GOT3 (cell line): ENCODE measurements at regions not wholly inside any gene's neighbourhood (a gene's known extent, or its start where the extent isn't known, plus 50 kb on each side); places are given as distances from the start of the nearest gene placed in this dataset.
"Not testable (repeated sequence)": the region's sequence is repeated elsewhere in the genome, so short reads cannot be mapped to it uniquely, and the experiment has no call there.

ENCODE experiments used
- DNase-seq: peaks from one replicate; lab custom pipeline; 2025; ENCODE audit warnings: mixed read lengths; lab: John Stamatoyannopoulos, UW

DNA sequence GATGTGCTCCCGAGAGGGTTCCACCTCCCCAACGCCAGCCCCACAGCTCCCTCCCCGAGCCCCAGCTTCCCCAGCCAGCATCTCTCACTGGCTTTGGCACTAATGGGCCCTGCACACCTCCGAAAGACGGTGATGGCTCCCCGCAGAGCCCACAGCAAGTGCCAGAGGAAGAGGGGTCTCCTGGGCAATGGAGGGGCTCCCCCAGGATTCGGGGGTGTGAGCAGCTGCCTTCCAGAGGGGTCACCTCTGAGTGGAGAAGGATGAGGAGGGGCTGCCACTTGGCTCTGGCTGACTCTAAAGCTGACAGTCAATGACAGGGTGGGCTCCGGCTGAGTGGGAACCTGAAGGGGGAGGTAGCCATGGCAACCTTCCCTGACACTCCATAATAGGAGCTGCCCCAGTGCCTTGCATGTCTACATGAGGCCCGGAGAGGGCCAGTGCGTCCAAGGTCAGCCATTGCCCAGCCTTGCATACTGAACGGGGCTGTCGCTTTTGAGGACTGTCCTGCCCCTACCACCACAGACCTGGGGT lies 98.6 kb upstream of the SYT13 start:
- no peak for DNase-seq

DNA sequence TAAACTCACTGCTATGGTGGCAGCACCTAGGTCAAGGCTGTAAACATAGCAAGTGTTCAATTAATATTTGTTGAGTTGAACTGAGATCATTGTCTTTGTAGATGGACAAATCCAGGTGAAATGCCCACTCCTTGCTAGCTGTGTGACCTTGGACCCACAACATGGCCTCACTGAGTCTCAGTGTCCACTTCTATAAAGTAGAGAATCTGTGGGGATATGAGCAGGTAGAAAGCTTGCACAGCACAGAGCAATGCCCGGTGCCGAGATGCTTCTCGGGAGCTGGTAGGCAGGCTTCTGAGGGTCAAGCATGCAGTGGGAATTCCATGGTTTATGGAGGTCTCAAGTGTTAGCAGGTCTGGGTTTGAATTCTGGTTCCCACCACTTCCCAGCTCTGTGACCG lies 97.9 kb upstream of the SYT13 start:
- DNase-seq, result no peak

DNA sequence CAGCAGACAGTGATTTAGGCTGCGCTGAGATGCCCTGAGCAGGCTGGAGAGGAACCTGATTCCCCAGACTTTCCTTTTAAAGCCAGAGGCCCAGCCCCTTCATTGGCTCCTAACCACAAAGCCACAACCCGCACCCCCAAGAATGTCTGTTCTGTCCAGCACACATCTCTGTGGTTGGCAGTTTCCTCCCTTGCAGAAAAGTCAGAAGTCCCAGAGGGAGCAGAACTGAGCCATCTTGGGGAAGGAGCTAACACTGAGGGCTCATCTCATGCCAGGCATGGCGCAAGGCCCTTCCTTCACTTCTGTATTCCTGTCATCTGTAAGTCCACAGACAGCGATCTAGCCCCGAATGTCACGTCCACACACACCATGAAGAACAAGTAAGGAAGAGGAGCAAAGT lies 97.1 kb upstream of the SYT13 start:
- peak; percentile 49 for DNase-seq

DNA sequence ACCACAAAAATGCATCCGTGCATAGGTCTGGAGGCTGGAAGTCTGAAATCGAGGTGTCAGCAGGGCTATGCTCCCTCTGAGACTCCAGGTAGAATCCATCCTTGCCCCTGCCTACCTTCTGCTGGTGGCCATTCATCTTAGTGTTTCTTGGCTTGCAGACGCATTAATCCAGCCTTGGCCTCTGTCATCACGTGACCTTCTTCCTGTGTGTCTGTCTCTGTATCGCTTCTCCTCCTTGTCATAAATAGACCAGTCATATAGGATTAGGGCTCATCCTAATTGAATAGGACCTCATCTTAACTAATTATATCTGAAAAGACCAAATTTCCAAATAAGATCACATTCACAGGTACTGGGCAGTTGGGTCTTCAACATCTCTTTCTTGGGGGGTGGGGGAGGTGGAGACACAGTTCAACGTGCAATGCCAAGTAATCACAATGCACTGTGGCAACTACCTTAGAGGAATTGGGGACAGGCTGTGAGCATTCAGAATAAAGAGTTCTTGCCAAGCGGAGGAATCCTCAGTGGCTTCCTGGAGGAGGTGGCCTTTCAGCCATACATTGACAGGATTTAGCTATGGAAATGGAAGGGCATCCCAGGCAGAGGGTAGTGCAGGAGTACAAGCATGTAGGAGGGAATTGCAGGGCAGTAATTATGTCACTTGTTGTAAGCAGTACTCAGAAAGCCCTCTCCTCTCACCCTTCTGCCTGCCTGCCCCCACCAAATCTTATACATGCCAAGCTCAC lies 96.2 kb upstream of the SYT13 start:
- DNase-seq, result no peak

DNA sequence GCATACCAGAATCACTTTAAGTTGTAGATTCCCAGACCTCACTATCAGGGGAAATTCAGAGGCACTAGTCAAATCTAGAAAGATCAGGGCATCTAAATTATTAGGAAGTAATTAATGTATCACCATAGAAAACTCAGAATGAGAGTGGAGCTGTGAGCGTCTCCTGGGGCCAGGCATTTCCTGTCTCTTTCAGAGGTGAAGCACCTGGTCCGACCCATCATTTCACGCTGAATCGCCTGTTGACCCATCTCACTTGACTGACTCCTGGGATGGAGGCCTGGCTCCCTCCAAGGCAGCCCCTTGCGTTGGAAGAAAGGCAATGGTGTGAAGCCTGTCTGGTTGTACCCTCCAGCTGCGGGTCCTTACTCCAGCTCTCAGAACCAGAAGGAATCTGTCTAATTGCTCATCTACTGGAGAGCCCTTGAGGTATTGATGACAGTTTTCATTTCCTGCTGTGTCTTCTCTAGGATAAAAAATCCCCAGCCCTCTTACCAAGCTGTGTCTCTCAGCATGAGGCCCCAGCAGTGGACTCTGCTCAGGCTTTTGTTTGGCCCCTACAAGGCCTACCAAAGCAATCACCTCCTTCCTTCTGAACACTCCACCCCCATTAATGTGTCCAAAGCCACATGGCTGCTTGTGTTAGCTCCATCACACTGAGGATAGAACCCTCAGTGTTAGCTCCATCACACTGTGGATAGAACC lies 93.2 kb upstream of the SYT13 start:
- no peak for DNase-seq

DNA sequence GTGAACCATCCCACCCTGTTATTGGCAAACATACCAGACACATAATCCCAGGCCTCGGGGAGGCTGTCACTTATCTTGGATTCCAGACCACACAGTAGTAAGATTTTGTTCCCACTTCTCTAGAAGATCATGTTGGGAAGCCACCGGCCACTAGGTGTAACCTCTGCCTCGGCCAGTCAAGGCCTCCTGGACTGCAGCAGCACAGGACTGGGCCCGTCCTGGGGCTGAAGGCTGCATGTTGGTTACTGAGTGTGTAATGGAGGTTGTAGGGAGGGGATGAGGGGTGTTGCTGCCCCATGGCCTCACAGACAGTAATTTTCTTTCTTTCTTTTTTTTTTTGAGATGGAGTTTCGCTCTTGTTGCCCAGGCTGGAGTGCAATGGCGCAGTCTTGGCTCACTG lies 92.4 kb upstream of the SYT13 start:
- DNase-seq, result no peak

DNA sequence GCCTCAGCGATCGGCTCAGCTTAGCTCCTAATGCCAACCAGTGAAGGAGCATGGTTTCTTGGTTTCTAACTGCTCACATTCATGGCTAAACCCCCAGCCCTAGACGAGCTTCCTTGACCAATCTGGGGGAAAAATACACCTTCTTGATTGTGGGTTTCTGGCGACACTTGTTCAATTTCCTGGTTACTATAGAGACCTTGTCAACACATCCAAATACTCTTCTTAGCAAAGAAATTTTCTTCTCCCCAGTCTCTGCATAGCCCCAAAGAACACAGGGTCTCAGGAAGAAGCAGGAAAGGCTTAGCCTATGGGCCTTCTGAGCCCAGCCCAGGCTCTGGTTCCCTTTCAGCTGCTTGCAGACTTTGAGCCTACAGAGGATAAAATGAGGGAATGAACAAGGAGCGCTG lies 88.5 kb upstream of the SYT13 start:
- DNase-seq, result no peak

DNA sequence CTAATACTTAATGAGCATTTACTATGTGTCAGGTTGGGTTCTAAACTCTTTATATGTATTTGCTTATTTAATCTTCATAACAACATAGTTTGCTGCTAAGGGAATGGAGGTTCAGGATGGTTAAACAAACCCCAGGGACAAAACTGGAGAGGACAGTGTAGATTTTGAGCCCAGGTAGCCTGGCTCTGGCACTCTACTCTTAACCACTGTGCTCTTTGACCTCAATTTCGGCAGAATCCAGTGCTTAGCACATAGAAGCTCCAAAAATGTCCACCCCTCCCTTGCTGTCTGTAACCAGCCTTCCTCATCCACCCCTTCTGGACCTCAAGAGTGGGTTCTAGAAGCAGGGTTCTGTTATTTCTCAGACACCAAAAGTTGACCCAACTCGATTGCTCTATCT lies 88.0 kb upstream of the SYT13 start:
- no peak for DNase-seq

DNA sequence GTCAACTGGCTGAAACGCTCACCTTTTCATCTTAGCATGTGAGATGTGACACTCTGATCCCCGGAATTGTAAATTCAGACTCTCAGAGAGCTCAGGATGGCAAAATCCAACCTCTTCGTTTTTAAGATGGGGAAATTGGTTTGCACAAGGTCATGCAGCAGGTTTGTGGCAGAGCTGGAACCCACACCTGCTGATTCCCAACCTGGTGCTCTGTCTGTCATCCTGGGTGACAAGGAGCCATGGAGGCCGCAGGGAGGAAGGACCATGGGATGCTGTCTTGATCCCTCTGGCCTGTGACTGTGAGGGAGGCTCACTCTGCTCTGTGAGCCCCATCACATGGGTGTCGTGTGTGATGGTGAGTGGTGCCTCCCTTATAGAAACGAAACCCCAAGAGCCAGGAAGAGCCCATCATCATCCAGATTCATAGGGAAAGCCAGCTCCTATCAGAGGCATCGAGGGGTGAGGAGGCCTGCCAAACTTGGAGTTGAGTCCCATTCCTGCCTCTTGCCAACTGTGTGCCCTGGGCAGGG lies 87.4 kb upstream of the SYT13 start:
- no peak for DNase-seq

DNA sequence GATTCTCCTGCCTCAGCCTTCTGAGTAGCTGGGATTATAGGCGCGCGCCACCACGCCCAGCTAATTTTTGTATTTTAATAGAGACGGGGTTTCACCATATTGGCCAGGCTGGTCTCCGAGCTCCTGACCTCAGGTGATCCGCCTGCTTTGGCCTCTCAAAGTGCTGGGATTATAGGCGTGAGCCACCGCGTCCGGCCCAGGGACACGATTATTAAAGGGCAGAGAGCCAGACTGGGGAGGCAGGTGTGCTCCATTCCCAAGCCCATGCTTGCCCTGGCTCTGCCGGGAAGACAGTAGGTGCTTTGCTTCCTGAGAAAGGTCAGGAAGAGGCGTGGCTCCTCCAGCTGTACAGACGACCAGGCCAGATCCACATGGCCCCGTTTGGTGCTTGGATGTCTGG lies 86.3 kb upstream of the SYT13 start:
- DNase-seq, result not testable (repeated sequence)

DNA sequence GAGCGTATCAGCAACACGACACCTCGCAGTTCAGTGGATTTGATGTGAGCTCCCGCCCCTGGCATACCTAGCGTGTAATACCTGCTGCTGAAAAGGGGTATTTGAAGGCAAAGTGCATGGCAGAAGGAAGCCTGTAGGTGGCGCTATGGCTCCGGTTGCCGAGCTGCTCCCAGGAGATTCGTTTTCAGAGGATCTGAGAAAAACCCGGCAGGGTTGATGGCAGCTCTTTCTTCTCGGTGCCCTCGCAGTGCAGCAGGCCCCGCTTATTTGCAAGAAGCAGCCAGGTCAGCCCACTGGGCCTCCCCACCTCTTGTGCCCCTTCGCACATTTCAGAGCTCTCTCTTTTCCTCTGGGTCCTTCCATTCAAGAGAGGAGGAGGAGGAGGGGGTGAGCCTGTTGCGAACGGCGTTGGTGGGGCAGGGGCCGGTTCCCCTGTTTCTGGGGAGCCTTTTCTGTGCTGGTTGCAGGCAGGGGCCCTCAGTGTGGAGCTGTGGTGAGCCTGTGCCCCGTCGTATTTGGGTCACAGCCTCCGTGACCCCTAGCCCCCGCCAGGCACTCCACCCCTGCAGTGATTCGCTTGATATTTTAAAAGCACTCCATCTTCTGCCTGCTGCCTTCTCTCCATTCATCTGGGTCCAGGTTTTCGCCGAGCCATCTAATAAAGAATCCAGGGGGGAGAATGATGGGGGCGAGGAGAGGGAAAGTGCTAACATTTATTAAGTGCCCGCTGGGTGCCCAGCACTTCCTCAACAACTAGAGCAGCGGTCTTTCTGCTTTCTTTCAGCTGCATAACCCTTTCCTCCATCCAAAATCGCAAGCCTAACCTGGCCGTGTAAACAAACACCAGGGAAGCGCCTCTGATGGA lies 85.3 kb upstream of the SYT13 start:
- peak; percentile 14 for DNase-seq

DNA sequence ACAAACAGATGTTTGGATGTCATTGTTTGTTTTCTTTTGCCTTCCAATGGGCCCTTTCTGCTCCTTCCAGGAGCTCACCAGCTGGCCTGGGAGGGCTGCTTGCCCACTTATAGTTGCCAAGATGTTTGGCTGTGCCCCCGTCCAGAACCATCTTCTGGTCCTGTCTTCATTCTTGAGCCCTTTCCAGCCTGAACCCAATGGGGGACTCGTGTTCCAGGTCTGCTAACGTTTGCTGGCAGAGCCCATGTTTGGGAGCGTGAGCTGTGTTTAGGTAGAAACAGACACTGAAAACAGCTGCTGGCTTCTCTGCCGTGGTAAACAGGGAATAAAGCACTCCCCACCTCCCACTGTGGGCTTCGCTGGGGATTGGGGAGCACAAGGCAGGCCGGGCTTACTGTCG lies 83.2 kb upstream of the SYT13 start:
- DNase-seq, result no peak

DNA sequence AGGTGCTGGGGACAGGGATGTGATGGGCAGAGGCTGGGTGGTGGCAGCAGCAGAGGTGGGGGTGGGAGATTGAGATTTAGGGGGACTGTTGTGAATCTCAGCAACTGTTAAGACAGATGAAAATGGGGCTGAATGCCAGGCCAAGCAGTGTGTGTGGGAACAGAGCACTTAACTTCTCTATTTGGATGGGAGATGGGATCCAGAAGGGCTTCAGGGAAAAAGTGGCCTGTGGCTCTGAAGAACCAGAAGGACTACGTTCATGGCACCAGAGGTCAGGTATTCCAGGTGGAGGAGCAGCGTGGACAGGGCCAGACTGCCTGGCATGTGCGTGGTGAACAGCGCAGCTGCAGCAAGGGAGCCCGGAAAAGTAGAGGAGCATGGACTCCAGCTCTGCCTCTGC lies 82.6 kb upstream of the SYT13 start:
- no peak for DNase-seq

DNA sequence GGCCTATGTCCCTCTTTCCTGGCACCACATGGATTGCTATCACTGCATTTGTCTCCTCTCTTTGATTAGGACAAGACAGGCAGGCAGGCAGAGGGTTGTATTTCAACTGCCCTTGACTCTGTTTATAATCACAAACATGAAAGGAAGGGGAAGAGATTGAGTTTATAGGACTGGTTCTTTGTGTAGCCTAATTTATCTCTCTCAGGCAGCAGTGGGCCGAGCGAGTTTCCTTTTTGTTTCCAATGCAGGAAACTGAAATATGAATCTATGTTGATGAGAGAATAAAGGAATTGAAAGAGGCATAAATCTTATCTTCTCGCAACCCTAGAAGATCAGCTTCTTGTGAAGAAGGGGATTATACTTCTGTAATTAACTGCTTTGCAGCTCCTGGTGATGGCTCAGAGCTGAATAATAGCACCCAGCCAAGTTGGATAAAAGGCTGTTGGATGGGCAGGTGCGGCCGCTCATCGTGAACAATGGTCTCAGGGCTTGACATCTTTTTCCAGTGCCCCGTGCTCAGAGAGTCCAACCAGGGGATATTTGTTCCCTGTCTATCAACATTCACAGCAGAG lies 80.6 kb upstream of the SYT13 start:
- DNase-seq, result no peak

DNA sequence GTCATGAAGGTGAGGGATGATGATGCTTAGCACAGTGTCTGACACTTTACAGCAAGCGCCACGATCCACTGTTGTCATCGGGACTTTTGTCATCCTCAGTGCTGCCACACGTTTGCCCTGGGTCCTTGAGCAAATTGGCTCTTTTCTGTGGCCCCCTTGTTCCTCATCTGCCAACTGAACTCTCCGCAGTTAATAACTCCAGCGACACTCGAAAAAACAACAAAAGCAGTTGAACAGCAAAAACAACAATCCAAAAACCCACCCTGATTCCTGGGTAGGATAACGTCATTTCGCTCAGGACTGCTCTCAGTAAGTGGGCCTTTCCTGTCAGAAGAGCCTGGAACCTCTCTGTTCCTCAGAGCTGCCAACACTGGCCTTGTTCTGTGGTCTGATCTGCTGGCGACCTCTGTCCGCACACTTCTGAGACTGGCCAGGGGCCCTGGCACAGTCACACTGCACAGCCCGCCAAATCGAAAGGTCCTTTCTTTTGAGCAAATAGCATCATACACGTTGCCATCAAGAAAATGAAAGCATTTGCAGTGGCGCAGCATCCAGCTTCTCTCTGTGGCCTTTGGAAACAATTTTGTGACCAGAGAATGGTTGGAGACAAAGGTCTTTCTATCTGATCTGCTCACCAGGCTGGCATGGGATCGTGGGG lies 79.9 kb upstream of the SYT13 start:
- no peak for DNase-seq

DNA sequence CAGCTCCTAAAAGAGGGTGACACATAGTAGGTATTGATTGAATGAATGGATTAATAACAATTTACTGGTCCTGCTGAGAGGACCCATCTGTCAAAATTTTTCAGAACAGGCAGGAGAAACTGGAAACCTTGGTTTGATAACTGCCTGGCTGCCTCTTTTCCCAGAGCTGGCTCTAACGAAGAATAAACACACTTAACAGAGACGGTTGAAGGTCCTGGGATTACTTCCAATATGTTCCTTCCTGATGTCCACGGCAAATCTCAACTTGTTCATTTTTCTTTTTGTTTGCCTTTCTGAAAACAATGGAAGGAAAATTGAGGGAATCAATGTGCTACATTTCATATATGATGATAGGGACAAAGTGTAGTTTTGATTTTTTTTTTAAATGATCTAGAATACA lies 76.5 kb upstream of the SYT13 start:
- no peak for DNase-seq

DNA sequence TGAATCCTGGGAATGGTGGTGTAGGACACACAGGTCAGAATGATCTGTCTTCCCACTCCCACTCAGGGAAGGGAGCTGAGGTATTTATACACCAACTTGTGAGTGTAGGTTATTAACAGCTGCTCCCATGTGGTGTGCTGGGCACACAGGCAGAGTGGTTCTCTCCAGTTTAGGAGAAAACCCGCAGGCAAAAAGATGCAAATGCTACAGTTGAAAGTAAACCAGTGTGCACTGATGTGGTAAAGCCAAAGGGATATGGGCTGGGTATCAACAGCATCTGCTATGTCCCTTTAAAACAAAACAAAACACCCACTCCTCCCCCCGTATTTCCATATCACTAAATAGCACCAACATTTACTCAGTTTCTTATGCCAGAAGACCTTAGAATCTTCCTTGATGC lies 75.4 kb upstream of the SYT13 start:
- no peak for DNase-seq

DNA sequence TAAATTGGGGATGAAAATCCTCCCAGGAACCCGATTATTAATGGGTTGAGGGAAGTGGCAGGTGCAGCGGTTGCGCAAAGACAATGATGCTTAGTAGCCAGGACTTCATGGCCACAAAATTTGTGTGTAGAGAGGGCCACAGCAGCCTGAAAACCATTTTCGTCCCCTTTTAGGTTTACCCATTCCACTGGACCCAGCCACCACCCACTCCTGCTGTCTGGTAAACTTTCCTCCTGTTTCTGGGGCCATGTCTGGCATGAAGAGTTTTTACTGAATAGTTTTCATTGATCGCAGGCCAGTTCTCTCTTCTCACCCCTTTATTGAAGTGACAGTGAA lies 69.5 kb upstream of the SYT13 start:
- DNase-seq, result no peak

DNA sequence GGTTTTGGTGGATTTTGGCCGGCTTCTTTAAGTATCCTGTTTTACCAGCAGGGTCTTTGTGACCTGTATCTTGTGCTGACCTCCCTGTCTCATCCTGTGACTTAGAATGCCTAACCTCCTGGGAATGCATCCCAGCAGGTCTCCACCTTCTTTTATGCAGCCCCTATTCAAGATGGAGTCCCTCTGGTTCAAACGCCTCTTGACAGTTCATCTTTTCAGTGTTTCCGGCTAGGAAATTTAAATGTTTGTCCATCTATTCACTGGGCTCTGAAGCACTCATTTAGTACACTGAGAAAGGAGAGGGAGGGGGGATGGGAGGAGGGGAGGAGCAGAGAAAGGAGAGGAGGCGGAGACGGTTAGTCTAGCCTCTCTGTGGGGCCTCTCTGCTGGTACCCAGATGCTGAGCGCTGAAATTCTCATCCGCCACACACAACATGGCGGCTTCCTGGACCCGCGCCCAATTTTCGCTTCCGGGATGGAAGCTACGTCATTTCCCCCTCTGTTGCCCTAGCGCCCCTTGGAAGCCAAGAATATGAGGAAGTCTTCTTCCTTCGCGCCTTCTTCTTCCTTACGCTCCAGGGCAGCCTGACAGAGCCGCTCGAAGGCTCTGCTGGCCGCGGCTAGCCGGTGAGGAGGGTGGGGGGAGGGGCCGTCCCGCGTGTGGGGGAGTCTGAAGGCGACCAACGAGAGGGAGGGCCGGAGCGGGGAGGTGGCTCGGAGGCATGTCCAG lies 69.0 kb upstream of the SYT13 start:
- DNase-seq, result peak; percentile 48

DNA sequence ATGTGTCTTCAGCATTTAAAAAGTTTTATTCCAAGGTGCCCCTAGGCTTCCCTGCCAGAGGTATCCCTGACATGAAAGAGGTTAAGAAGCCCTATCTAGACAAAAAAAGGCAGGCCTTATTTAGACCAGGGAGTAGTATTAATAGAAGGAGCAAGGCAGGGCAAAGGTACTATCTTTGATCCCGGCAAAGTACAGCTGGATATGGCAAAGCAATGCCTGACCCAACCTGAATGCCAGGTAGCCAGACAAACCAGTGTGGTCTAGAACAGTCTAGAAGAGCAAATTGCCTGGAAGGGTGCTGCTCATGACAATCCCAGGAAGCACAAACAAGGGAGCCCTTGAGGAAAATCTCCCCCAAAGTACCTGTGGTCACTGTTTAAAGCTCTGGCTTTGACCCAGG lies 62.6 kb upstream of the SYT13 start:
- DNase-seq, result no peak
